ENCODE measurements at regions not wholly inside any gene's neighbourhood (a gene's known extent, or its start where the extent isn't known, plus 50 kb on each side); places are given as distances from the start of the nearest gene placed in this dataset.

DNA sequence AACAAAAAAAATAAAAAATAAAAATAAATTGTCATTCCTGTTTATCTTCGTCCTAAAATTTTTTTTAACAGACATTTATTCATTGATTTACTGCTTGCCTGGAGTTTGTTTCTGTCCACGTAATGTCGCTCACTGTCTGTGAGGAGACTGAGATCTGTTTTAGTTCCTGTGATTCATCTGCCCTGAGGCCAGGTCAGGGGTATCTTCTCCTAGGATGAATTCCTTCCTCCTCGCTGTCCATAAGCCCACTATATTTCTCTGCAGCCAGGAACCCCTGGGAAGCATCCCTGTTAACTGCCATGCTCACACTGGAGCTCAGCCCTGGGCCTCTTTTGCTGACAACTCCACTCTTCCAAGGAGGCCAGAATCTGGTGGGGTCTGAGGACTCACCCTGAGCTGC lies 682.0 kb downstream of the MTRR start:
- TF ChIP-seq, protein P1, sequence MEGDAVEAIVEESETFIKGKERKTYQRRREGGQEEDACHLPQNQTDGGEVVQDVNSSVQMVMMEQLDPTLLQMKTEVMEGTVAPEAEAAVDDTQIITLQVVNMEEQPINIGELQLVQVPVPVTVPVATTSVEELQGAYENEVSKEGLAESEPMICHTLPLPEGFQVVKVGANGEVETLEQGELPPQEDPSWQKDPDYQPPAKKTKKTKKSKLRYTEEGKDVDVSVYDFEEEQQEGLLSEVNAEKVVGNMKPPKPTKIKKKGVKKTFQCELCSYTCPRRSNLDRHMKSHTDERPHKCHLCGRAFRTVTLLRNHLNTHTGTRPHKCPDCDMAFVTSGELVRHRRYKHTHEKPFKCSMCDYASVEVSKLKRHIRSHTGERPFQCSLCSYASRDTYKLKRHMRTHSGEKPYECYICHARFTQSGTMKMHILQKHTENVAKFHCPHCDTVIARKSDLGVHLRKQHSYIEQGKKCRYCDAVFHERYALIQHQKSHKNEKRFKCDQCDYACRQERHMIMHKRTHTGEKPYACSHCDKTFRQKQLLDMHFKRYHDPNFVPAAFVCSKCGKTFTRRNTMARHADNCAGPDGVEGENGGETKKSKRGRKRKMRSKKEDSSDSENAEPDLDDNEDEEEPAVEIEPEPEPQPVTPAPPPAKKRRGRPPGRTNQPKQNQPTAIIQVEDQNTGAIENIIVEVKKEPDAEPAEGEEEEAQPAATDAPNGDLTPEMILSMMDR (IDR thresholded peaks at IDR 0.05; ENCODE audit: low read length): no peak
- TF ChIP-seq EZH2 (IDR thresholded peaks at IDR 0.05; ENCODE audit: borderline replicate concordance, low read length): no peak

All from OCI-LY1 (cell line).